Activated B cell treated with CpG ODN at 0.5 μM for 24 hours (primary cell): ENCODE measurements at regions not wholly inside any gene's neighbourhood (a gene's known extent, or its start where the extent isn't known, plus 50 kb on each side); places are given as distances from the start of the nearest gene placed in this dataset.
"Not testable (repeated sequence)": the region's sequence is repeated elsewhere in the genome, so short reads cannot be mapped to it uniquely, and the experiment has no call there.

Experiments
- ATAC-seq: fragments of 200-7000 bp; cut with Tn5 transposase; one replicate; pipeline ENCODE4 v1.10.0; 2021; ENCODE audit warnings: low read depth, mild to moderate bottlenecking, moderate library complexity
- CTCF ChIA-PET: fragments of 350-600 bp; sonication (Branson Sonifier 250); formaldehyde crosslinking; loops from one replicate; lab custom pipeline; 2021; ENCODE audit warnings: antibody characterized with exemption; lab: Charles Lee
- POLR2A ChIA-PET: fragments of 350-600 bp; sonication (Branson Sonifier 250); formaldehyde crosslinking; loops from one replicate; lab custom pipeline; 2021; ENCODE audit warnings: antibody characterized with exemption; lab: Charles Lee
- DNase-seq: peaks from one replicate; pipeline ENCODE4 v3.0.0; 2022
- H3K27ac Mint-ChIP-seq: one replicate; pipeline ENCODE4 v1.8.0; 2020; ENCODE audit warnings: mixed read lengths
- H3K27me3 Mint-ChIP-seq: one replicate; pipeline ENCODE4 v1.8.0; 2021; ENCODE audit warnings: mixed read lengths
- H3K36me3 Mint-ChIP-seq: one replicate; pipeline ENCODE4 v1.8.0; 2021; ENCODE audit warnings: low read depth, mixed read lengths
- H3K4me1 Mint-ChIP-seq: one replicate; pipeline ENCODE4 v1.8.0; 2021; ENCODE audit warnings: mixed read lengths
- H3K4me3 Mint-ChIP-seq: one replicate; pipeline ENCODE4 v1.8.0; 2020; ENCODE audit warnings: mild to moderate bottlenecking, mixed read lengths
- H3K9me3 Mint-ChIP-seq: one replicate; pipeline ENCODE4 v1.8.0; 2020; ENCODE audit warnings: mixed read lengths
- CTCF ChIP-seq: fragments of 200-600 bp; IDR thresholded peaks from one replicate; pipeline ENCODE4 v1.8.0; 2022; ENCODE audit warnings: antibody characterized with exemption, mild to moderate bottlenecking
- intact Hi-C: fragments of 100-400 bp; cut with micrococcal nuclease; formaldehyde crosslinking; loops from one replicate; pipeline ENCODE4 v1.15.1; 2024

- no peak overlapping the region for H3K27ac Mint-ChIP-seq
- POLR2A ChIA-PET: interaction anchor here (0.5 to 1.6 kb wide), 2 partner anchors 10 to 214 kb away, joined by 3 to 4 read pairs; no protein-coding TSS in a partner anchor
Measured at GRCh38 chr20:53776858-53777257, 183.2 kb upstream of the ZNF217 start.

GRCh38 chr20:53774461-53775203, 181.0 kb upstream of the ZNF217 start:
- intact Hi-C loops: no loop called here
- no peak for ATAC-seq
- DNase-seq: no peak
- POLR2A ChIA-PET: interaction anchor here (0.7 kb wide), 1 partner anchor 78 kb away, joined by 4 read pairs; no protein-coding TSS in a partner anchor
- Mint-ChIP-seq H3K27me3 (no peaks in the 10 kb centered on the region), H3K36me3 (no peaks in the 10 kb centered on the region), H3K9me3 (no peaks in the 10 kb centered on the region), H3K4me3 (no peak overlapping the region), H3K27ac (no peak overlapping the region), H3K4me1 (no peaks in the 10 kb centered on the region)
- CTCF ChIA-PET: no interaction called here
- no peak for TF ChIP-seq CTCF

More at GRCh38 chr20:53776858-53777257, 183.2 kb upstream of the ZNF217 start:
- Mint-ChIP-seq H3K36me3 (no peaks in the 10 kb centered on the region), H3K4me1 (no peaks in the 10 kb centered on the region), H3K4me3 (no peak overlapping the region), H3K9me3 (no peaks in the 10 kb centered on the region), H3K27me3 (no peaks in the 10 kb centered on the region)
- CTCF ChIA-PET: no interaction called here
- ATAC-seq: no peak
- TF ChIP-seq CTCF: no peak
- intact Hi-C loops: no loop called here
- no peak for DNase-seq

GRCh38 chr20:53773792-53774401, 180.3 kb upstream of the ZNF217 start:
- intact Hi-C loops: no loop called here
- ATAC-seq (no peak), DNase-seq (no peak)
- H3K27me3 Mint-ChIP-seq: no peaks in the 10 kb centered on the region
- ChIA-PET CTCF (no interaction called here), POLR2A (interaction anchor here (0.6 kb wide), 1 partner anchor 1786 kb away, joined by 6 read pairs; no protein-coding TSS in a partner anchor)
- H3K4me1 Mint-ChIP-seq: no peaks in the 10 kb centered on the region
- H3K27ac Mint-ChIP-seq: no peak overlapping the region
- H3K36me3 Mint-ChIP-seq: no peaks in the 10 kb centered on the region
- H3K9me3 Mint-ChIP-seq: no peaks in the 10 kb centered on the region
- H3K4me3 Mint-ChIP-seq: no peak overlapping the region
- TF ChIP-seq CTCF: no peak

- CTCF ChIA-PET, H3K27ac Mint-ChIP-seq, H3K27me3 Mint-ChIP-seq, H3K4me1 Mint-ChIP-seq, H3K9me3 Mint-ChIP-seq, ATAC-seq, POLR2A ChIA-PET, H3K36me3 Mint-ChIP-seq, H3K4me3 Mint-ChIP-seq, intact Hi-C loops, DNase-seq: not testable (repeated sequence)
Measured at GRCh38 chr20:53773066-53773791, 179.6 kb upstream of the ZNF217 start.

DNA sequence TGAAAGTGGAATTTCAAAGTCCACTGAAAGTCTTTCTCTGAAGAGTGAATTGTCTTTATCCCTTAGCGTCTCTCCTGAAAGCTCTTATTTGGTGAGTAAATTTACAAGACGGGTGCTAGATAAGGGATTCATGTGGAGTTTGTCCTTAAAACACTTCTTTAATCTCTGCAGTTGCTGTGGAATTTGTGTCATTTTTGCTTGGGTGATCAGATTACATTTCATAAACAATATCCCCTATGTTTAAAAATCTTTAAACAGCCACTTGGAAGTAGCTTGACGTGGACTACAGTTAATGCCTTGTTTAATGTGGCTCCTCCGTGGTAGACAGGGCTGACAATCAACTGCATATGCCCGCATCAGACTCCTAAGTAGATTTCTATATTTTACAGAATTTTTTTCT, 175.4 kb upstream of the ZNF217 start:
- ChIA-PET POLR2A (no interaction called here), CTCF (no interaction called here)
- no peak for TF ChIP-seq CTCF
- DNase-seq (no peak), ATAC-seq (no peak)
- H3K27ac Mint-ChIP-seq: no peak overlapping the region
- H3K27me3 Mint-ChIP-seq: no peaks in the 10 kb centered on the region
- H3K36me3 Mint-ChIP-seq: no peaks in the 10 kb centered on the region
- H3K4me1 Mint-ChIP-seq: peaks cover 6% of the 10 kb centered on the region
- intact Hi-C loops: no loop called here
- H3K4me3 Mint-ChIP-seq: no peak overlapping the region
- no peaks in the 10 kb centered on the region for H3K9me3 Mint-ChIP-seq
